GM12872 (cell line): ENCODE measurements at regions not wholly inside any gene's neighbourhood (a gene's known extent, or its start where the extent isn't known, plus 50 kb on each side); places are given as distances from the start of the nearest gene placed in this dataset.

Experiments used
- TF ChIP-seq, protein P1 (sequence below): IDR thresholded peaks from 3 replicates; pipeline ENCODE4 v1.5.1; 2011; ENCODE audit warnings: low read depth, mild to moderate bottlenecking, low read length, moderate library complexity; ENCODE audit not compliant: insufficient read depth

DNA sequence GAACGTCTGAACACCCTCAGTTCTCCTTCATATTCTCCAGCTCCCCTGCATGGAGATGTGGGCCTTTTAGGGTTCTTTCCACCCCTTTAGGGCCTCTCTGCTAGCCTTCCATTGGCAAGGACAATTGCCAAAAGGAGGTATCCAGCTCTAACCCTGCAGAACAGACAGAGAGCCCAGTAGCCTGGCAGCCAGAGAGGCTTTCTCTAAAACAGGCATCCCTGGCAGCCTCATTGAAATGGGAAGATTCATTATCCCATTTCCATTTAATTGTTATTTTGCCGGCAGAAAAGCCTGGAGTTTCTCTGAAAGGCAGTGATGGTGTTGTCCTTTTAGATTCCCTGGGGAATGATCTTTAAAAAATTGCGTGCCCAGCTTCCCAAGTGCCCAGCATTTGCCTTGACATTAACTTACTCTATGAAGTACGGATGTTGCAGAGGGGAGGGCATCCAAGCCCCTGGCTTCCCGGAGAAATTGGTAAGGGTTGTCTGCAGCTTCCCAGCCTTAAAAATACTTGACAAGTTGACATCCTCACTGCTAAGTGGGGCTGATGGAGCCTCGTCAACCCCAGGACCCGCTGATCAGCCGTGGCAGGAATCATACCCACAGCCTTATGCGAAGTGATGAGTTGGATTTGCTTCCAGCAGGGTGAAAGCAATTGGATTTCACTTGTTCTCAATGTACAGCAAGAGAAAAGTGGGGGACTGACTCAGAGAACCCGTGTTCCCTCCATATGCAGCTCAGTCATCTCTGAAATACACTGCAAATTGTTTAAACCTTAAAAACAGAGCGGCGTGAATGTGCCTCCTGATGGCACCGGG, 244.1 kb downstream of the CRLF2 start:
- TF ChIP-seq, protein P1, sequence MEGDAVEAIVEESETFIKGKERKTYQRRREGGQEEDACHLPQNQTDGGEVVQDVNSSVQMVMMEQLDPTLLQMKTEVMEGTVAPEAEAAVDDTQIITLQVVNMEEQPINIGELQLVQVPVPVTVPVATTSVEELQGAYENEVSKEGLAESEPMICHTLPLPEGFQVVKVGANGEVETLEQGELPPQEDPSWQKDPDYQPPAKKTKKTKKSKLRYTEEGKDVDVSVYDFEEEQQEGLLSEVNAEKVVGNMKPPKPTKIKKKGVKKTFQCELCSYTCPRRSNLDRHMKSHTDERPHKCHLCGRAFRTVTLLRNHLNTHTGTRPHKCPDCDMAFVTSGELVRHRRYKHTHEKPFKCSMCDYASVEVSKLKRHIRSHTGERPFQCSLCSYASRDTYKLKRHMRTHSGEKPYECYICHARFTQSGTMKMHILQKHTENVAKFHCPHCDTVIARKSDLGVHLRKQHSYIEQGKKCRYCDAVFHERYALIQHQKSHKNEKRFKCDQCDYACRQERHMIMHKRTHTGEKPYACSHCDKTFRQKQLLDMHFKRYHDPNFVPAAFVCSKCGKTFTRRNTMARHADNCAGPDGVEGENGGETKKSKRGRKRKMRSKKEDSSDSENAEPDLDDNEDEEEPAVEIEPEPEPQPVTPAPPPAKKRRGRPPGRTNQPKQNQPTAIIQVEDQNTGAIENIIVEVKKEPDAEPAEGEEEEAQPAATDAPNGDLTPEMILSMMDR, result no peak

DNA sequence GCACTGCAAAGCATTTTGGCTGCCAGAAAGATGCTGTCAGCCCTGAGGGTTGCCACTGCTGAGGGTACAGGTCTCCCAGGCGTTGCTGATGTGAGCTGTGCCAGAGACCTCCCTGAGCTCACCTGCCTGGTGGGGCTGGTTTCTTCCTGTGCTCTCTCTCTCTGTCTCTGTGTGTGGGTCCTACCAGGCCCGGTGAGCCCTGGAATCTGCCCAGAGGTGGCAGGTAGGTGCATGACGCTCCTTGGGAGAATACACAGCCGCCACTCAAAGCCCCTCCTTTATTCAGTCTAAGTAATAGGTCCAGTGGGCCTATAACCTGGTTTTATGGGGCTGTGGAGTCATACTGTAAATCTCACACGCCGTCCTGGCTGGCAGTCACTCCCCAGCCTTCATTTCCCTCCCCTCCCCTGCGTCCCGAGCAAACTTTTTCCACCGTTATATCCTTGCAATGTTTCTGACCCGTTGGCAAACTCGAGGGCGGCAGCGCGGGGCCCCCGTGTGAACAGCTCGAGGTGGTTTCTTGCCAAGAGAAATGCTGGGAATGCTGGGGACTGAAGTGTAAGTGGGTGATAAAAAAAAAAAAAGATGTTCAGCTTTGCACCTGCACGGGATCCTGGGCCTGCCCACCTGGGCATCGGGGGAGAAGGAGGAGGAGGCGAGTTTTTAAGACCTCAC, 245.9 kb downstream of the CRLF2 start:
- TF ChIP-seq, protein P1, result no peak

DNA sequence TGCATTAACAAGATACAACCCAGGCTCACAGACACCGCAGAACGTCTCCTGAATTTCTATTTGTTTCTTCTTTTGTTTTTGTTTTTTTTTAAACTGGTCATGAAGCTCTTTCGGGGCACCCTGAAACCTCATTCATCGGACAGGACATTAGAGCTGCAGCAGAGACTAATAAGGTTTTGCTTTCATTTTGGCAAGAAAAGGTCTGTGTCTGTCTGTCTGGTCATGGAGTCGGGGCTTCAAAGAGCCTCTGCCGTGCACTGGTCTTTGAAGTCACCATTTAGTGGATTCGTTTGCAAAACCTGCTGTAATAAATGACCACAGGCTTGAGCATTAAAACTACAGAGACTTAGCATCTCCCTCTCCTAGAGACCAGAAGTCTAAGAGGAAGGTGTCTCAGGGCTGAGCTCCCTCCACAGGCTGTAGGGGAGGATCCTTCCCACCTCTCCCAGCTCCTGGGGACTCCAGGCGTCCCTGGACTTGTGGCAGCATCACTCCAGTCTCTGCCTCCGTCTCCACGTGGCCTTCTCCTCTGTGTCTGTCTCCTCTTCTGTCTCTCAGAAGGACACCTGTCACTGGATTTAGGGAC, 247.5 kb downstream of the CRLF2 start:
- TF ChIP-seq, protein P1, result no peak

DNA sequence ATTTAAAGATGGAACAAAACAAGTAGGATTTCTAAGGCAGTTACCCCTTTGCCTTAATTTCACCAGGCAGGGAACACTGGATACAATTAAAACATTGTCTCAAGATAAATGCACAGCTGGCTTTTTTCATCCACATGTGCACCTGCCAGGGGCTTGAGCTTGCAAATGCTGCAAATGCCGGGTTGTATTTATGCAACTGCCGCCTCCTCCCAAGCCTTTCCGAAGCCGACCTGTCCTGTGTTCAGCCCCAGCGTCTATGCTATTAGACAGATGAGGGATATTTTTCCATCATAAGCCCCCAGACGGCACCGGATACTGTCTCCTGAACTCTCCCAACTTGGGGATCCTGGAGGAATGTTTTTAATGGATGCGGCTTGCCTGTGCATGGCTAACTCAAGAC, 251.6 kb downstream of the CRLF2 start:
- TF ChIP-seq, protein P1, result no peak

DNA sequence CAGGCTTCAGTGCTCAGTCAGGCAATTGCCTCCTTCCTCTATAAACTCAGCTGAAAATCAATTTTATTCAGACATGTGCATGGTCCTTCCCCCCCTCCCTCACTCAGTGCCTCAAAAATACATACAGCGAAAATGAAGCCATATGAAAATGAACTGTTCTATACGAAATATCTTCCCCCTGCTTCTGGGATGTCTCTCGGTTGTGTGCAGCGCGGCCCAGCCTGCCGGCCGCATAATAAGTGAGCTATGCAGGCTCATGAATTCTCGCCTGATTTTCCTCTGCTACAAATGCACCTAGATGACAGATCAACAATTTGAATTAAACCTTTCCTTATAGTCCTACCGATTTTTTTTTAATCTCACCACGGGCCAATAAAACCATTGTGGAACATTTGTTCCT, 252.9 kb downstream of the CRLF2 start:
- TF ChIP-seq, protein P1, result no peak

DNA sequence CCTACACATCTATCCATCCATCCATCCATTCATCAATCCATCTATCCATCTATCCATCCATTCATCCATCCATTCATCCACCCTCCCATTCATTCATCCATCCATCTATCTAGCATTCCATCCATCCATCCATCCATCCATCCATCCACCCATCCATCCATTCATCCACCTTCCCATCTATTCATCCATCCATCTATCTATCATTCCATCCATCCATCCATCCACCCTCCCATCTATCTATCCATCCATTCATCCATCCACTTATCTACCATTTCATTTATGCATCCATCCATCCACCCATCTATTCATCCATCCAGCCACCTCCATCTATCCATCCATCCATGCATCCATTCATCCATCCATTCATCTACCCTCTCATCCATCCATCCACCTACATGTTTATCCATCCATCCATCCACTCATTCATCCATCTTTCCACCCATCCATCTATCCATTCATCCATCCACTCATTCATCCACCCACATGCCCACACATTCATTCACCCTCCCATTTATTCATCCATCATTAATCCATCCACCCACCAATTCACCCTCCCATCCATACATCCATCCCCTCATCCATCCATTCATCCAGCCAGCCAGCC, 258.5 kb downstream of the CRLF2 start:
- TF ChIP-seq, protein P1, result no peak

DNA sequence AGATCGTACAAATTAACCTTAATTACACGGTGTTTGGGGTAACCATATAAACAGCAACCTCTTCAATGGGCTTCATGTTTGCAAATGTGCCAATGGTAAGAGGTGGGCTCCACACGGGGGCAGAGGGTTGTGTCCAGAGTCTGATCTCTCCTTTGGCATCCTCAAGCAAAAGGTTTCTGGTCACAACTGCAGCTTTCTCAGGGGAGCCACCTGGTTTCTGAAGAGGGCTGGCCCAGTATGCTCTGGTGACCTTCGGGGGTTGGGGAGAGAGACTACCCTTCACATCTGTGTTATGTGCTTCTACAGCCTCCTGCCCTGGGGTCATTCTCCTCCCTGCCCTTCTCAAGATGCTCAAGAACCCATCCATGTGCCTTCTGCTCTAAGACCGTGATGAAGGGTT, 259.6 kb downstream of the CRLF2 start:
- TF ChIP-seq, protein P1, result no peak
